DMS153 (cell line): ENCODE measurements at regions not wholly inside any gene's neighbourhood (a gene's known extent, or its start where the extent isn't known, plus 50 kb on each side); places are given as distances from the start of the nearest gene placed in this dataset.

Source experiments
- DNase-seq: peaks from one replicate; lab custom pipeline; 2025; lab: John Stamatoyannopoulos, UW

DNA sequence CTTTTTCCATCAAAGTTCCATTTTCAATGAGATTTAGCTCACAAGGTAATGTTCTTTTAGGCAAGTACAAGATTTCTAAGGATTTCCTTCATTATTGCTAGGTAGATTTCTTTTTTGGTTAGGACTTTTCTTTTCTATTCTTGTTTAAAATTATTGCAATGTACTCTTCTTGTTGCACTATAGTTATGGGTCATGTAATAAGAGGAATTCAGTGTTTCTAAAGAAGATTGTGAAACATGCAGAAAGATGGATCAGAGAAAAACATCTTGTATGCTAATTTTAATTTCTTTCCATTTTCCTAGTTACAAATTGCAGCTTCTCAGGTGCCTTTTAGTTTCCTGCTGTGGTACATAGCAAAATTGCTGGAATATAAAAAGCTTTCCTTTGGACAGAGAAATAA lies 56.1 kb downstream of the BTG1 start:
- DNase-seq = no peak

DNA sequence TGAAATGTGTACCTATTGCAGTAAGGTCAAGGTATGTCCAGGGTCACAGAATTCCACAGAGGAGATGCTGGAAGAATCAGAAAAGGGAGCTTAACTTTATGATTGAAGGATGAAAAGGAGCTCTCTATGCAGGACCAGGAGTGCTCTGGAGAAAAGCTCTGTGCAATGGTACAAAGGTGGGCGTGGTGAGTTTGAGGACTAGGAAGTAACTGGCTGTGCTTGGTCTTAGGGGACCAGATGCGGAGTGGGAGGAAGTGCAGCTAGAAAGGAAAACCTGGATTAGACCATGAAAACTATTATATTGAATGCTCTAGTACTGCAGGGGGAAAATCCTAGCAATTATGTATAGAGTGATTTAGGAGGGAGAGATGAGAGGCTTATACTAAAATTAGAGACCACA lies 56.8 kb downstream of the BTG1 start:
- DNase-seq = no peak

DNA sequence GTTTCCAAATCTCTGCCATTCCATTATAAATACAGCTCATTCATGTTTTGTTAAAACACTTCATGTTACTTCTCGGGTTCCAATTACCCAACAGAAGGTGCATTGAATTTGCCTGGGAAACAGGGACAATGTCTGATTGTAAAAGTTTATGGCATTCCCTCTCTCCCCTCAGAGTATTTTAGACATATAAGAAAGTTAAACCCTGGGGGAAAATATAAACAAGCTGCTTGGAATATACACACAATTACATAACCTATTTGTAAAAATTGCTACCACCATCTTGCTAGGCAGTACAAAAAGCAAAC lies 60.0 kb downstream of the BTG1 start:
- DNase-seq = peak; percentile 24

DNA sequence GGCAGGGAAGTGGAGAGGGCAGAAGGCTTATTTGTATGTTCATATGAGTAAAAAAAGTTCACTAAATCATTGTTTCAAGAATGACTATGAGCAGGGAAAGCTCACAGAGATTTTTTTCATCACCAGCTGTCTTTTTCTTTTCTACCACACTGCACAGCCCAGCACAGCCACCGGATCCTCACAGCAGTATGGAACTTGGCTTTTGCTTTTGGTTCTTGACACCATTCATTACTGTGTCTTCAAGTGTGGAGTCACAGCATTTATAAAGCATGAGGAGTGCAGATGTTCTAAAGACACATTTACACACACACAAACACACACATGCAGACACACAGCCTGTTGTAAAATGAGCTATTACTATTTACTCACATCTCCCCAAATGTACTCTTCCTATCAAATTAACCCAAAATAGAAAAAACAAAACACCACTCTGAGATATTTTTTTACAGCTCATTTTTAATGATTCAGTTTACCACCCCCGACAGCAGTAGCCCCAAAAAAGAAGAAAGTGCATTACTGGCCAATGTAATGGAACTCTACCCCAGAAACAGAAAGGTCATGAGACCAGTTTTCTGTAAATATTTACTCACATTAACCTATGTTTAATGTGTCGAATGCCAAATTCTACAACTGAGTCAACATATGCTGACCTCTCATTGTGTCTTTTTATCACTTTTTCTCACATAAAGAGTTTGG lies 60.5 kb downstream of the BTG1 start:
- DNase-seq = no peak

DNA sequence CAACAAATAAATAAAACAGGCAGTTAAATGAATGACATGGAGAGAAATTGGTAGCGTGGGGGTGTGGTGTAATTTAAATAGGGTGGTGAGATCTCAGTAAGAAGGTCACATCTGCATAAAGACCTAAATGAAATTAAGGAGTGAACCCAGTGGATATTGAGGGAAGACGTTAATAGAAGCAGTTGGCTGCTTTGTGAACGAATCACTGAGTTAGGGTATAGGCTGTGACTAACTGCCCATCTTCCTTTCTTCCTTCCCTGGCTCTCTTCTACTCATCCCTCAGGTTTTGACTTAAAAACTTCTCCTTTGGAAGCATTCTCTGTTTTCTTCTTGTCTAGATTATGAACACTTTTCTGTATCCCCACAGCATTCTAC lies 64.7 kb downstream of the BTG1 start:
- DNase-seq = no peak

DNA sequence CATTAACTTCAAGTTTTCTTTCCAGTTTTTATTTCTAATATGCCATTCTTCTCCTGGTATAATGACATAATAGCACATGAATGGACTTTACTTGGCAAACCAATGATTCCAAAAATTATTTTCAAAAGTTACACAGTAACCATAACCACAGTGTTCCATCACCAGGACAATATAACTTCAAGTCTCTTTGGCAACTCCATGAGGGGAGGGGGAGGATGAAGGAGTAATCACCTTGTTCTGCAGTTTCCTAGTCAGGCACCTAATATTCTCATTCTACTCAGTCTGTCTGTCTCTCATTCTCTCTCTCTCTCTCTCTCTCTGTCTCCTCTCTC lies 66.6 kb downstream of the BTG1 start:
- DNase-seq = no peak

DNA sequence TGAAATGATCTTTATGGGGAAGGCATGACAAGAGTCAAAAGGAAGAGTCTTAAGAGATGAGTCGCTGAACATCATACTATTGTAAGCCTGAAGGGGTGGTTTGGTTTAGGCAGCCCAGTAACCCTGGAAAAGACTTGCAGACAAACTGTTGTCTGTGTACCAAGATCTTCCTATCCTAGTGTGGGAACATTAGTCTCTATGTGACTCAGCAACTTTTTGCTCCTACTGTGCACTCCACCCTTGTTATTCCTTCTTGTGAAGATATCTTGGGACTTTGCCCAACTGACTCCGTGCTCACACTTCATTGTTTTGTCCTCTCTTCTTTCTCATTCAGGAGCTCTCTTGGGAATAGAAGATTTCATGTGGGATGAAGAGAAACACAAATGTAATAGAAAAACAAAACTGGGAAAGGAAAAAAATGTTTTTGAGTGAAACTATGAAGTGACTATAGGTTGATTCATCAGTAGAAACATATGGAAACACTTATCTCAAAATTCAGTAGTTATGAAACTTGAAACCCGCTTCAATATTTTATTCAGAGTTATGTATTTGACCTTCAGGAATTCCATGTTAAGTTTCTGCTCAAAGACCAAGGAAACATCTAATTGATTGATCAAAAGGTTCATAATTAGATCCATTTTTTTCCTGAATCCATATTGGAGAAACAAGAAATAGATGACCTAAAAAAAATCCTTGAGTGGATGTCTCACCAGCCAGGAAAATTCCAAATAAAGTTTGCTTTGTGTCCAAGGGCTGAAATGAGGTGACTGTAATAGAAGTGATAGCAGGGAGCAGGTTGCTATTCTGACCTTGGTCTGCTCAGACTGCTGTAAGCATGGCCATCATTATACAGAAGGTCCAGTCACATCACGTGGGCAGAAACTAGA lies 67.2 kb downstream of the BTG1 start:
- DNase-seq = no peak

DNA sequence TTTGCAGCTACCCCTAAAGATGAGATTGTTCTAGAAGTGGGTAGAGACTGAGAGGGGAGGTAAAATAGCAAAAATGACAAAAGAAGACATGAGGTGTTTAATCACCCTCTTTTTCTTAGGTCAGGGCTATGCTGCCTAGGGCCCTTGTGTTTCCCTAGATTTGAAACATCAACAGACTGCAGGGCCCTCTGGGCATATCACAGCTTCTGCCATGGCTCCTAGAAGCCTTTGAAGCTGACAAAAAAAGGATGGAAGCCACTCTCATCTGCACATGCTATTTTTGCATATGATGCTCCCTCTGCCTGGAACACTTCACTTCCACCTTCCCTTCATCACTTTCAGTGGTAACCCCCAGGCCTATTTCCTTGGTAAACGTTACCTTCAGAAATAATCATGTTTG lies 68.1 kb downstream of the BTG1 start:
- no peak for DNase-seq

DNA sequence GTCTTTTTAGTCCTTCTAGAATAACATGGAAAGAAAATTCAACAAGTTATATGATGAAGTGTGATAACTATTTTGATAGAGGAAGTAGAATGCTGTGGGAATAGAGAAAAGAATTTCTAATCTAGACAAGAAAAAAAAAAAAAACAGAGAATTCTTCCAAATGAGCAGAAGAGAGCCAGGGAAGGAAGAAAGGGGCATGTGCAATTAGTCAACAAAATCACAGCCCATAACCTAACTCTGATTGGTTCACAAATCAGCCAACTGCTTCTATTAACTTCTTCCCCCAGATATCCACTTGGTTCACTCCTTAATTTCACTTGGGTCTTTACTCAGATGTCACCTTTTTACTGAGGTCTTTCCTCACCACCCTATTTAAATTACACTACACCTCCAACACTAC lies 69.5 kb downstream of the BTG1 start:
- DNase-seq = no peak

DNA sequence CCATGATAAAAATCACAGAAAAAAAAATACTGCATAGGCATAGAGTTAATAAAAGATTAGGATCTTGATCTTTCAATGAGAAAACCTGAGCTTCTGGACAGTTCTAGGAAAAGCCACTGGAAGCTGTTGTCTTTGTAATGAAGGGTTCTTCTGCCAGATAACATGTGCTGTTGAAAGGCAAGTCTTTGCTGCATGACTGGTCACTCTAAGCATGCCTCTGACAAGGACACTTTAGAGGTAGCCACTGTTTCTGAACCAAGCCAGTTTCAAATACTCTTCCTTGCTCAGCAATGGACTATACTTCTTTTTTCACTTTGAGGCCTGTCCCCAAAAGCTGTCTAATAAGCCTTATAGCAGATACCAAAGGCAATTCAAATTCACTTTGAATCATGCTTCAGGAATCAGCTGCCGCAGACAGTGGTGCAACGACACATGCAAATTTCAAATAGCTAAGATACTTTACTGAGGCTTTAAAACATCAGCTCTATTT lies 70.2 kb downstream of the BTG1 start:
- DNase-seq = no peak

DNA sequence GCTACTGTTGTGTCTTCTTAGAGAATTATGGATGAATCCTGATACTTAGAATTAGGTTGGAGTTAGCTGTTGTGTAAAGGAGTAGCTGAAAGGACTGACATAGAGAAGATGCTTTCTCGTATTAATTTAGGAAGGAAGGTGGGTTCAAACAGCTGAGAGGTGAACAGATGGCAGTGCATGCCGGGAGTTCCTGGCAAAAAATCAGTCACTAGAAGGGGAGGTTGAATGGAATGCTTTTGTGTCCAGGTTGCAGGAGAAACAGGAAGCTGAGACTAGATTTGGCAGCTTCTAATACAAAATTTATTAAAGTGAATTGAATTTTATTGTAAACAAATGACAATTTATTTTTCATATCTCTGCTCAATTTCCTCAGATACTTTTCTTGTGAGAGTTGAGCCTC lies 70.8 kb downstream of the BTG1 start:
- DNase-seq = no peak

DNA sequence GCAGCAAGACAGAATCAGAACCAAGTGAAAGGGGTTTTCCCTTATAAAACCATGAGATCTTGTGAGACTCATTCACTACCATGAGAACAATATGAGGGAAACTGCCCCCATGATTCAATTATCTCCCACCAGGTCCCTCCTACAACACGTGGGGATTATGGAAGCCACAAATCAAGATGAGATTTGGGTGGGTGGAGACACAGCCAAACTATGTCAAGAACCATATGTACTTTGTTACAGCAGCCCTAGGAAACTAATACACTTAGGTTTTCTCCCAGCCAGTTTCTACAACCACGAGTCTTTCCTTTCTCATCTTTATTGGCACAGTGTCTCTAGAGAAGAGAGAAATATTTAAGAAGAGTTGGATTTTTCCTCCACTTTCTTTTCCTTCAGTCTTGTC lies 72.6 kb downstream of the BTG1 start:
- no peak for DNase-seq

DNA sequence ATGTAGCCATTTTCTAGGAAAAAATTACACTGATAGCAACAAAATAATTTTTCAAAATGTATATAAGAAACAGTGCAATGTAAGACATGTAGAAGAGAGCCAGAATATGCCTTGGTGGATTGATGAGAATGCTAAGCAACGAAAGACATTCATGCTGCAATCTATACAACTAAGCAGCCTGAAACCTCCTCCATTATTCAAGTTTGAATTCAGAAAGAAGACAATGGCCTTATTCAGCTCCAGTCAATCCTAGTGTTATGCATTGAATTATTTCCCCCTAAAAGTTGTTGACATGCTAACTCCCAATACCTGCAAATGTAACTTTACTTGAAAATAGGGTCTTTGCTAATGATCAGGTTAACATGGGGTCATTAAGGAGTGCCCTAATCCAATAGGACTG lies 73.5 kb downstream of the BTG1 start:
- DNase-seq = no peak

DNA sequence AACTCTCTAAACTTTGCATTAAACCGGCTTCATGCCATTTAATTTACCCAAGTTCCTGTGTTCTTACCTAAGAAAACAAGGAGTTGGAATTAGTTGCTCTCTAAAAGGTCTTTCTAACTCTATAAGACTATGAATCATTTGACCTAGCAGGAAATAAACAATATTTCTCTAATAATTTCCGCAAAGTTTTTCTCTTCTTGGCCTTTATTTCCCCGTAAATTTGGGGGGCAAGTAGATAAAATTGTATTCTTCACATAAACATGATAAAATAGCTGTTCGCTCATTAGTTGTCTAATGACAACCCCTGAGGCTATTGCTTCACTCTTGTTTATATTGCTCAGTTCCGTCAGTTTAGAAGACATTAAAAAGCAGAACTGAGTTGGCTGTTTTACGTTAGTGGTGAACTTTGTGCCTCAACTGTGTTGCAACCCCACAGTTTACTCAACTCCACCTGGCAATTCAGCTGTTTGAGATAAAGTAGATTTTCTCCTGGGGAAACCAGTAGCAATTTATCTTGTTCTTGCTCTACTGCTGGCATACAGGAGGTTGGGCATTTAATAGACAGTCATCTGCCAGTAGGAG lies 74.7 kb downstream of the BTG1 start:
- DNase-seq = no peak

DNA sequence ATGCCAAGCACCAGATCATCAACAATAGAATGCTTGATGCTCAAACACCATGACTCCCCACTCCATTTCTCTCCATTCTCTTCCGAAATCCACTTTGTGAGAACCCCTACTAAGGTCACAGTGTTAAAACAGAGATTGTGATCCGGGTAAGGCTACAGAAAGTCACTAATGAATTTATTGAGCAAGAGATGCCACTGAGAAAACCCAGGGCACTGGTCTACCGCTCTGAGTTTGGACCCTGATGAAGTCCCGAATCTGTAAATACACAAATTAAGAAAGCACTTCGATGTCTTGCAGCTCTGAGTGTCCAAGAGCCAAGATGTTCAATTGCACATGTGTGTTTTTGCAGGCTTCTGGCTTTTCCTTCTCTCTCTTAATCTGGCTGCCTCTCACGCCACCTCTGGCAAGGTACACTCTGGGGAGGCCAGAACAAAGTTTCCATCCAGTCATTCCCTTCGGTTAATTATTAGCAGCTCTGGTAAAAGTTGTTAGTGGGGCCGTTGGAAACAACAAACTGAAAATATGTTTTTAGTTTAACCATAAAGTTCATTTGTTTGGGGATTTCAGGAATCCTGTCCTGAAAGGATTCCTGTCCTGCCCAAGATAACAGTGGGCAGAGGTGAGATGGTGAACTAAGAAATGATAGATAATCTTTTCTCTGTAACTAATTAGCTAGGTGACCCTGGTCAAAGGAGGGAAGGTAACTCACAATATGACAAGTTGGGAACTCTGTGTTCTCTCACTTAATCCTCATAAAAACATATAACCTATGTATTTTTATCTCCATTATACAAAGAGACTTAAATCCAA lies 75.4 kb downstream of the BTG1 start:
- no peak for DNase-seq

DNA sequence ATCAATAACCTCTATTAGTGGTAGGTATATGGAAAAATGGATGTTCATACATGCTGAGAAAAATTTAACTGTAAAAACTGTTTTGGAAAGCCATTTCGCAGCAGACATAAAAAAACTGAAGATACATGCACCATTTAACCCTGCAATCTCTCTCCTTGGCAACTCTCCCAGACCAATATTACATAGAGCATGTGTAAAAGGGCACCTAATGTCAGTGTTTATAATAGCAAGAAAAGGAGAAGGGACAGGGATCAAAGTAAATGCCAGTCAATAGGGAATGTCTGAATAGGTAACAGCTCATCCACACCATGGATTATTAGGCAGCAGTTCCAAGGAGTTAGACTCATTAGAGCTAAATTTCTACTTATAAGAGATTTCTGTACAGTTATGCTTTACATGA lies 77.2 kb downstream of the BTG1 start:
- peak; percentile 78 for DNase-seq

DNA sequence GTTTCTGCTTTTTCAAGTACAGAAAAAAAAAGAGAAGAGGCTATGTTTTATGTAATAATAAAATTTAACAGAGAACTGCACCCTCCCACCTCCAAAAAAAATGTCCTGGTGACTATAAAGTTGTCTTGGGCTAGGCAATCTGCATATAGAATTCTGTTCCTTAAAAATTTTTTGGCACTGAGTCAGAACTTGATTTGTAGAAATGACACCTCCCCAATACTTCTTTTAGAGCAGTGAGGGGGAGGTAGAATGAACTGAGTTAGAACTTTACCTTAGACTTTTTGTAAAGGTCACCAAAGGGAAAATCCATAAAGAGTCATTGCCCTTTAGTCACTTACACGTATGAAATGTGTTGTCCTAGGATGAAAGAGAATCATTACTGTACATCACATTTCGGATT lies 80.0 kb downstream of the BTG1 start:
- no peak for DNase-seq

DNA sequence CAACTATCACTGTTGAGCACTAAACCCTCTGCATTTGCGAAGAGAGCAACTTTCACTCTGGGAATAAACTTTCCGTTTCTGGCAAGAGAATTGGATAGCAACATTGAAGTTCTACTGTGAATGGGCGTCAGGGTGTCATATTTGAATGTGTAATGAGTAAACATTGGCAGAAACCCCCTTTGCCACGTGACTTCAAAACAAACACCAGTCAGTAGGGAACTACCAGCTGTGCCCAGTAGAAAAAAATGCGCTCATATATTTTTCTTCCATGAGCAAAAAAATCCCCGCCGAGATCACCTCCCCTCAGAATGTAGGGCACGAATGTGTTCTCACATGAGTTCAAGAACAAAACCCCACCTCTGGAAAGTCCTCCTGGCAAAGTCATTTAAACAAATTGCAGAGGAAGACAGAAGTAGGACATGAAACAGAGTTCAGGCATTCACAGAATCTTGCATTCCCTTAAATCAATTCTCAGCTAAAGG lies 80.6 kb downstream of the BTG1 start:
- DNase-seq = peak; percentile 47

DNA sequence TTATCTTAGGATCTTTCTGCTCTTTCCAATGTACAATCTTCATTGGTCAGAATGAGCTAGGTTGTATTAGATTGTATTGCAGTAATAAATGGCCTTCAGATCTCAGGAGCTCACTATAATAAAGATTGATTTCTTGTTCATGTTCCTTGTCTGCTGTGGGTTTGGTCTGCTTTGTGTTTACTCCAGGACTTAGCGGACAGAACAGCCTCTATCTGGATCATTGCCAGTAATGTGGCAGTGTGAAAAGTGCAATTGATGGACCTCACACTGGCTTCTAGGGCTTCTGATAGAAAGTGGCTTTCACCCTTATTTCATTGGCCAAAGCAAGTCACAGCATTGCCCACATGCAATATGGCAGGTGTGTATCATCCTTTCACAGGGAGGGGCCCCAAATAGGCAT lies 81.2 kb downstream of the BTG1 start:
- peak; percentile 44 for DNase-seq

DNA sequence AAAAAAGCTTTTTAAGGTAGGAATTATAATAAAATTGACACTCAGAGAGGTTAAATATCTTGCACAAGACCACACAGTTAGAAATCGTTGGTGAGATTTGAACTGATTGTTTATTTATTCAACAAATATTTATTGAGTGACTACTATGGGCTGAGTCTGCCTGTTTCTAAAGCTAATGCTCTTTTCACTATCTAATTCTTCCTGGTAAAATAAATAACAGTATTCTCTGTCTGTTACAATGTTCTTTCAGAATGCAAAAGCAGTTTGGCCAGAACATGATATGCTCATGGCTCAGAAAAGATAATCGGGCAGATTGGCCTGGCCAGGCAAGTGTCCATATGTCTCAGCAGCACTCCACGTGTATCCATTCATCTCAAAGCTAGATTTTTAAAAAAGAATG lies 82.0 kb downstream of the BTG1 start:
- no peak for DNase-seq

DNA sequence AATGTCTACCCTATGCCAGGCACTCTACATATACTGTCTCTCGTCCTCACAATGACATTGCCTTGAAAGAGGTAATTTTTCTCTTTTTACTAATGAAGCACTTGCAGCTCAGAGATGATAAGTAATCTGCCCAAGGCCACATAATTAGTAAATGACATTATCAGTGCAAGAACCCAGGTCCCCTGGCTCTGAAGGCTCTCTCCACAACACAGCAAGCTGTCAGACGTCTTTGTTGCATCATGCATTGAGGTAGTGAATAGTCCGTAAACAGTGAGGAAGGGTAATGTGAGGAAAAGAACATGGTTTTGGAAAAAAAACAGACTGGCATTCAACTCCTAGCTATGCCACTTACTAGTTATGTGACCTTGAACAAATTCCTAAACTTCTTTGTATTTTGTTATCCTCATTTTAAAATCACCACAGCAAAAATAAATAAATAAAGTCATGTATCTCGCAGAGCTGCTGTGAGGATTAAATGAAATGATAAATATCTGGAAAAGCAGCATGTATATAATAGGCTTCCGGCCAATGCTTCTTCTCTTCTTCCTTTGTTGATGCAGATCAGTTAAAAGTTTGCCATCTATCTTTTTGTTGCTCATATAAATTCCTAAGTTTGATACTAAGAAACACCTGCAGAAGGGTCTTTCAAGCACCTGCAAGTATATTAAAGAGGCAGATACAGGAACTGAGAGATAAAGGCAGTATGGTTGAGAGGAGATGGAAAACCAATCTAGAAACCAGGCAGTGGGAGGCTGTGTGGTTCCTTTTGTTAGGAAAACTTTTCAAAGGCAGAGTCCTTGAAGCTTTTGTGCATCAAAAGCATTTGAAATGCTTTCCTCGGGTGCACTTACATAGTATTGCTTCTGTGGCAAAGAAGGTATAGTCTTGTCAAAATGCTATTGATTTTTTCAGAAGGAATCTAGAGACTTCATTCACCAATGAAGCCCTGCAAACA lies 82.8 kb downstream of the BTG1 start:
- DNase-seq = no peak
